Neutrophil (primary cell): ENCODE measurements at regions not wholly inside any gene's neighbourhood (a gene's known extent, or its start where the extent isn't known, plus 50 kb on each side); places are given as distances from the start of the nearest gene placed in this dataset.
"Not testable (repeated sequence)": the region's sequence is repeated elsewhere in the genome, so short reads cannot be mapped to it uniquely, and the experiment has no call there.

ENCODE experiments used
- H3K27ac ChIP-seq: fragments of 200-600 bp; sonication (generic); 2 replicates; pipeline ENCODE4 v1.5.1; 2016; ENCODE audit warnings: mild to moderate bottlenecking, moderate library complexity
- H3K27me3 ChIP-seq: fragments of 200-600 bp; sonication (generic); 2 replicates; pipeline ENCODE4 v1.6.0; 2016; ENCODE audit warnings: mild to moderate bottlenecking
- H3K36me3 ChIP-seq: fragments of 200-600 bp; sonication (generic); 2 replicates; pipeline ENCODE4 v1.5.1; 2017
- H3K4me1 ChIP-seq, 2 experiments: fragments of 200-600 bp in 1 of 2; sonication (generic) in 1 of 2; 1 replicate in 1 of 2; 2 replicates in 1 of 2; pipeline versions ENCODE4 v1.5.1 to v1.6.1; 2013 to 2016; ENCODE audit warnings: low read depth in 1 of 2, low read length in 1 of 2, mild to moderate bottlenecking in 1 of 2, moderate library complexity in 1 of 2; ENCODE audit not compliant: control insufficient read depth in 1 of 2, insufficient read depth in 1 of 2
- H3K4me3 ChIP-seq, 2 experiments: fragments of 200-600 bp in 1 of 2; sonication (generic) in 1 of 2; 1 replicate in 1 of 2; 2 replicates in 1 of 2; pipeline ENCODE4 v1.5.1; 2013 to 2016; ENCODE audit warnings: low read depth in 1 of 2, low read length in 1 of 2, mild to moderate bottlenecking in 1 of 2, moderate library complexity in 1 of 2
- H3K9me3 ChIP-seq: fragments of 200-600 bp; sonication (generic); 2 replicates; pipeline ENCODE4 v1.5.1; 2016
- TF ChIP-seq, protein P1 (sequence below): fragments of 200-600 bp; sonication (generic); IDR thresholded peaks from 2 replicates; pipeline ENCODE4 v1.5.1; 2016; ENCODE audit warnings: antibody characterized with exemption

GRCh38 chr5:99029172-99029571 is 100.4 kb upstream of the CHD1 start:
- TF ChIP-seq, protein P1, sequence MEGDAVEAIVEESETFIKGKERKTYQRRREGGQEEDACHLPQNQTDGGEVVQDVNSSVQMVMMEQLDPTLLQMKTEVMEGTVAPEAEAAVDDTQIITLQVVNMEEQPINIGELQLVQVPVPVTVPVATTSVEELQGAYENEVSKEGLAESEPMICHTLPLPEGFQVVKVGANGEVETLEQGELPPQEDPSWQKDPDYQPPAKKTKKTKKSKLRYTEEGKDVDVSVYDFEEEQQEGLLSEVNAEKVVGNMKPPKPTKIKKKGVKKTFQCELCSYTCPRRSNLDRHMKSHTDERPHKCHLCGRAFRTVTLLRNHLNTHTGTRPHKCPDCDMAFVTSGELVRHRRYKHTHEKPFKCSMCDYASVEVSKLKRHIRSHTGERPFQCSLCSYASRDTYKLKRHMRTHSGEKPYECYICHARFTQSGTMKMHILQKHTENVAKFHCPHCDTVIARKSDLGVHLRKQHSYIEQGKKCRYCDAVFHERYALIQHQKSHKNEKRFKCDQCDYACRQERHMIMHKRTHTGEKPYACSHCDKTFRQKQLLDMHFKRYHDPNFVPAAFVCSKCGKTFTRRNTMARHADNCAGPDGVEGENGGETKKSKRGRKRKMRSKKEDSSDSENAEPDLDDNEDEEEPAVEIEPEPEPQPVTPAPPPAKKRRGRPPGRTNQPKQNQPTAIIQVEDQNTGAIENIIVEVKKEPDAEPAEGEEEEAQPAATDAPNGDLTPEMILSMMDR, result no peak
- no peak overlapping the region for H3K27ac ChIP-seq
- no peak overlapping the region for H3K4me3 ChIP-seq
- H3K9me3 ChIP-seq, result no peaks in the 10 kb centered on the region
- H3K27me3 ChIP-seq, result no peaks in the 10 kb centered on the region
- H3K4me1 ChIP-seq, result peaks cover 42 to 52% of the 10 kb centered on the region in 2 experiments
- no peaks in the 10 kb centered on the region for H3K36me3 ChIP-seq

DNA sequence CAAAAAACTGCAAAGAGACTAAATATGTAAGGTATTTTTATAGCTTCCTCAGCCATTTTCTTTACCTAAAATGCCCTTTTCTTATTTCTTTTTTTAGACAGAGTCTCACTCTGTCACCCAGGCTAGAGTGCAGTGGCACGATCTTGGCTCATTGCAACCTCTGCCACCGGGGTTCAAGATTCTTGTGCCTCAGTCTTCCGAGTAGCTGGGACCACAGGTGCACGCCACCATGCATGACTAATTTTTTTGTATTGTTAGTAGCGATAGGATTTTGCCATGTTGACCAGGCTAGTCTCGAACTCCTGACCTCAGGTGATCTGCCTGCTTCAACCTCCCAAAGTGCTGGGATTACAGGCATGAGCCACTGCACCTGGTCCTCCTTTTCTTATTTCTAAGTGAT is 99.4 kb upstream of the CHD1 start:
- not testable (repeated sequence) for H3K4me3 ChIP-seq, H3K36me3 ChIP-seq, H3K27me3 ChIP-seq, H3K9me3 ChIP-seq
- H3K27ac ChIP-seq, result peak overlapping the region; percentile 83
- H3K4me1 ChIP-seq, result peaks cover 41 to 42% of the 10 kb centered on the region in 2 experiments

DNA sequence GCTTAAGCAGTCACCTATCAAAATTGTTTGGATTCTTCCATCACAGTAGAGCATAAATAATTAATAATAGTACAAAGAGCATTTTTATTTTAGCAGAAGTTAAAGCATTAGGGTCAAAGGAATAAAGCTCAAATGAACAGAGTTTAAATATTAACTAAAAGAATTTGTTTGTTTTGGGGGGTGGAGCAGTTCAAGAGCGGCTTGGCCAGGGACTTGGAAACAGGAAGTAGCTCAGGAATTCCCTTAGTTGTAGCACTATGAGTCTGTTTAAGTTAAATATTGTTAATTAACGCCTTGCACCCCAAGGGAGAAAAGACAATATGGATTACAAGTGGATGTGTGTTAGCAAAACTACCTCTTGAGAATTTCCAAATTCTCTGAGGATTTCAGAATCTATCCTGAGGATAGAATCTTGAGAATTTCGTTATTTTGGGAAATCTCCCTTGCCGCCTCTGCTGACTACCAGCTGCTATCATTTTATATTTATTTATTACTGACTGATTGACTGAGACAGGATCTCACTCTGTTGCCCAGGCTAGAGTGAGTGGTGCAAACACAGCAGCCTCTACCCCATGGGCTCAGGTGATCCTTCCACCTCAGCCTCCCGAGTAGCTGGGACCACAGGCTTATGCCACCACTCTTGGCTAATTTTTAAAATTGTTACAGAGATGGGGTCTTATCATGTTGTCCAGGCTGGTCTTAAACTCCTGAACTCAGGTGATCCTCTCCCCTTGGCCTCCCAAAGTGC is 96.7 kb upstream of the CHD1 start:
- peak overlapping the region; percentile 83 for H3K27ac ChIP-seq
- TF ChIP-seq, protein P1, result no peak
- no peak overlapping the region for H3K4me3 ChIP-seq
- no peaks in the 10 kb centered on the region for H3K9me3 ChIP-seq
- H3K4me1 ChIP-seq, result peaks cover 31 to 32% of the 10 kb centered on the region in 2 experiments
- H3K36me3 ChIP-seq, result no peaks in the 10 kb centered on the region
- H3K27me3 ChIP-seq, result no peaks in the 10 kb centered on the region

- H3K36me3 ChIP-seq, result no peaks in the 10 kb centered on the region
- TF ChIP-seq, protein P1, result no peak
- no peaks in the 10 kb centered on the region for H3K27me3 ChIP-seq
- H3K4me1 ChIP-seq, result peaks cover 31 to 32% of the 10 kb centered on the region in 2 experiments
- no peak overlapping the region for H3K27ac ChIP-seq
- no peaks in the 10 kb centered on the region for H3K9me3 ChIP-seq
- H3K4me3 ChIP-seq, result no peak overlapping the region
Observed at GRCh38 chr5:99023330-99023729, 94.5 kb upstream of the CHD1 start.

- Histone ChIP-seq H3K36me3 (no peaks in the 10 kb centered on the region), H3K4me3 (no peak overlapping the region), H3K27me3 (no peaks in the 10 kb centered on the region), H3K27ac (no peak overlapping the region), H3K9me3 (no peaks in the 10 kb centered on the region), H3K4me1 (peaks cover 20 to 21% of the 10 kb centered on the region in 2 experiments)
- TF ChIP-seq, protein P1, result no peak
Observed at GRCh38 chr5:99022250-99022649, 93.4 kb upstream of the CHD1 start.

- TF ChIP-seq, protein P1, result no peak
- Histone ChIP-seq H3K4me3 (no peak overlapping the region), H3K9me3 (no peaks in the 10 kb centered on the region), H3K4me1 (peaks cover 5 to 6% of the 10 kb centered on the region in 2 experiments), H3K27ac (no peak overlapping the region), H3K36me3 (no peaks in the 10 kb centered on the region), H3K27me3 (no peaks in the 10 kb centered on the region)
Observed at GRCh38 chr5:99020698-99021048, 91.9 kb upstream of the CHD1 start.
